Body of pancreas (tissue), 4 donors: ENCODE measurements at regions not wholly inside any gene's neighbourhood (a gene's known extent, or its start where the extent isn't known, plus 50 kb on each side); places are given as distances from the start of the nearest gene placed in this dataset.

ENCODE experiments used
- POLR2A ChIP-seq, 3 donors: fragments of 450-650 bp; IDR thresholded peaks; one replicate each; pipeline ENCODE4 v1.6.1; 2016; ENCODE audit warnings: antibody characterized with exemption in 3 of 3, mild to moderate bottlenecking in 2 of 3
- TF ChIP-seq, protein P1 (sequence below), 7 experiments: fragments of 450-650 bp in 4 of 7; fragments of 200-600 bp in 3 of 7; sonication (generic) in 3 of 7; IDR thresholded peaks; one replicate each; pipeline ENCODE4 v1.5.1; 2016 to 2019; ENCODE audit warnings: antibody characterized with exemption in 7 of 7

DNA sequence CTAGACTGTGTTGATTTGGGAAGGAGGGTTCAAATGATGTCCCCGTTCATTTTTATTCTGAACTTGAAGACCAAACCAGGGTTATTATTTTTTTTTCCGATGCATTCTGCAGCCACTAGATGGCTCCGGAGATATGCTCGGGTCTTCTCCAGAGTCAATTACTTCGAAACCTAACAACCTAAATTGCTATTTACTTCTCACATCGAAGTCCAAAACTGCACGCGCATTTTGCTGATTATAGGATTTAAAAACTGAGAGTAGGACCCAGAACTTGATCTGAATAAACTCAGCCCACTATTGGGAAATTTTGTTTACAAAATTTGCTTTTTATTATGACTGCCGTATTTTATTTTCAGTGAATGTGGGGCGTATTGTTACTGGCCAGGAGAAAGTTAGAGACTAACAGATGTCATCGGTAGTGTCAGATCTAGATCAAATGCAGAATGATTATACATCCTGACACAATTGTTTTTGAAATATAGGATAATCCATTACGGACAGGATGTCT is 263.8 kb downstream of the HS3ST3A1 start:
- TF ChIP-seq POLR2A (IDR thresholded peaks at IDR 0.05), result no peak
- TF ChIP-seq, protein P1, sequence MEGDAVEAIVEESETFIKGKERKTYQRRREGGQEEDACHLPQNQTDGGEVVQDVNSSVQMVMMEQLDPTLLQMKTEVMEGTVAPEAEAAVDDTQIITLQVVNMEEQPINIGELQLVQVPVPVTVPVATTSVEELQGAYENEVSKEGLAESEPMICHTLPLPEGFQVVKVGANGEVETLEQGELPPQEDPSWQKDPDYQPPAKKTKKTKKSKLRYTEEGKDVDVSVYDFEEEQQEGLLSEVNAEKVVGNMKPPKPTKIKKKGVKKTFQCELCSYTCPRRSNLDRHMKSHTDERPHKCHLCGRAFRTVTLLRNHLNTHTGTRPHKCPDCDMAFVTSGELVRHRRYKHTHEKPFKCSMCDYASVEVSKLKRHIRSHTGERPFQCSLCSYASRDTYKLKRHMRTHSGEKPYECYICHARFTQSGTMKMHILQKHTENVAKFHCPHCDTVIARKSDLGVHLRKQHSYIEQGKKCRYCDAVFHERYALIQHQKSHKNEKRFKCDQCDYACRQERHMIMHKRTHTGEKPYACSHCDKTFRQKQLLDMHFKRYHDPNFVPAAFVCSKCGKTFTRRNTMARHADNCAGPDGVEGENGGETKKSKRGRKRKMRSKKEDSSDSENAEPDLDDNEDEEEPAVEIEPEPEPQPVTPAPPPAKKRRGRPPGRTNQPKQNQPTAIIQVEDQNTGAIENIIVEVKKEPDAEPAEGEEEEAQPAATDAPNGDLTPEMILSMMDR (IDR thresholded peaks at IDR 0.05), result peak; percentile 10 to 72 (median 59)
